GM12872 (cell line): ENCODE measurements at regions not wholly inside any gene's neighbourhood (a gene's known extent, or its start where the extent isn't known, plus 50 kb on each side); places are given as distances from the start of the nearest gene placed in this dataset.

ENCODE experiments used
- CTCF ChIP-seq: IDR thresholded peaks from 3 replicates; pipeline ENCODE4 v1.5.1; 2011; ENCODE audit warnings: low read depth, mild to moderate bottlenecking, low read length, moderate library complexity; ENCODE audit not compliant: insufficient read depth

DNA sequence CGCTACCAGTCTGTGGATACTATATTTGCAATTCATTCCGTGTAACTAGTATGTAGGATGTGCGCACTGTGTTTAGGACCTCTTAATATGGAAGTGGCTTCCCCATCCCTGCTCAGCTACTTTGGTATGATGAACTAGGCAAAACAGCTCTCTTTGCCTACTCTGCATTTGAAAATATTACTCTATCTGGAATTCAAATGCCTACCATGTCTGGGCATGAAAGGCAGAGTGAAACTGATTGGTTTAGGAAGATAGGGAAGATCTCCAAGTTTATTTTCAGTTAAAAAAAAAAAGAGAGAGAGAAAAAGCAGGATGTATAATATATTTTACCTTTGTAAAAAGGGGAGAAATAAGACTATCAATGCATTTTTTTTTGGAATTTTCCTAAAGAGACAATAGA lies 74.1 kb upstream of the ELL2 start:
- no peak for TF ChIP-seq CTCF

DNA sequence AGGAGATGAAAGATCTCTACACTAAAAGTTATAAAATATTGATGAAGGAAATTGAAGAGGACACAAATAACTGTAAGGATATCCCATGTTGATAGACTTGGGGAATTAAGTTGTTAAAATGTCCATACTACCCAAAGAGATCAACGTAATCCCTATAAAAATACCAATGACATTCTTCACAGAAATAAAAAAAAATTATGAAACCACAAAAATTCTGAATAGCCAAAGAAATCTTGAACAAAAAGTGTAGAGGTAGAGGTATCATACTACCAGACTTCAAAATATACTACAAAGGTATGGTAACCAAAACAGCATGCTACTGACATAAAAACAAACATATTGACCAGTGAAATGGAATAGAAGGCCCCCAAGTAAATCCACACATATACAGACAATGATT lies 71.5 kb upstream of the ELL2 start:
- no peak for TF ChIP-seq CTCF

GRCh38 chr5:96031811-96032261 lies 70.2 kb upstream of the ELL2 start:
- no peak for TF ChIP-seq CTCF

DNA sequence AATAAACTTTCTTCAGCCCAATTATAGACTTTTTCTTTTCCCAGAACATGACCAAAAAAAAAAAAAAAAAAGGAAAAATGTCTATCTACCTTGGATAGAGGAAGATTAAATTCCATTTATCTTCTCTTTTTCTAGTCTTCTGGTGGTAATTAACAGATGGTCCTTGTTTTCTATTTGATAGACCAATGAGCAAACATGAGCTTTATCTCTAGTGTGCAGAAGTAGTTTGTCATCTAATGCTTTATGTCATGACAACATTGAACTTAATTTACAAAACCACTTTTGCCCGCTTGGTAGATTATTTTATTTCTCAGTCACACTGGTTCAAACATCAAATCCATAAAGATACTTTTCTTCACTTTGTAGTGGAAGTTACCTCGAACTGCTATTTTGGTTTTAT lies 69.5 kb upstream of the ELL2 start:
- no peak for TF ChIP-seq CTCF

DNA sequence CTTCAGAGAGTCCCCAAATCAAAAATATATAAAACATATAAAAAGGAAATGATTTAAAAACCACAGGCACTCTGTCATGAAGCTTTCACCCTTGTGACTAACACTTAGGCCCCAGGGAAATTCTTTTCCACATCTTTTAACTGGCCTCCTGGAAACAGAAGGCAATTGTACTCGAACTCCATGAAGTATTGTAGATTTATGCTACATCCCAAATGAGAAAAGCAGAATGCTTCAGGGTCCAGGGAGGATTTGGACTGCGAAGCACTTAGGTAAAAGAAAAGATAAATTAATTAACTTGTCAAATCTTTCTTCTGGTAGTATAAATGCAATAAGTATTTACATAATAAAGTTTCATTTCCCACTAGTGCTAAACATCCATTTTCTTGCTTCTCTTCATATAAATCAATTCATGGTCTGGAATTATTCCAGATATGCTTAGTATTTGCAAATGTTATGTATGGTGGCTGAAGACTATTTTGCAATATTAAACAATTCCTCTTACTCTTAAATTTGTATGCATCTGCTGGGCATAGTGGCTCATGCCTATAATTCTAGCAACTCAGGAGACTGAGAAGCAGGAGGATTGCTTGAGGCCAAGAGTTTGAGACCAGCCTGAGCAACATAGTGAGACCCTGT lies 64.9 kb upstream of the ELL2 start:
- no peak for TF ChIP-seq CTCF

GRCh38 chr5:96024683-96025475 lies 63.2 kb upstream of the ELL2 start:
- no peak for TF ChIP-seq CTCF

- no peak for TF ChIP-seq CTCF
These were observed 61.9 kb upstream of the ELL2 start for GRCh38 chr5:96023518-96023917.
